HCT116 (cell line): ENCODE measurements at regions not wholly inside any gene's neighbourhood (a gene's known extent, or its start where the extent isn't known, plus 50 kb on each side); places are given as distances from the start of the nearest gene placed in this dataset.

Experiments
- ATAC-seq: fragments of 200-7000 bp; cut with Tn5 transposase; 2 replicates; pipeline ENCODE4 v1.9.1; 2020; ENCODE audit warnings: mild to moderate bottlenecking, moderate library complexity
- BruUV-seq: library from RNA; stranded (reverse); fragments of 400-500 nt; replicated peaks from 2 replicates; lab custom pipeline; 2021; lab: Mats Ljungman, UMichigan
- CTCF ChIA-PET: fragments of 300-600 bp; sonication (Branson Sonifier 250); formaldehyde crosslinking; loops from one replicate; lab custom pipeline; 2021; ENCODE audit warnings: antibody characterized with exemption; lab: Charles Lee
- POLR2A ChIA-PET: fragments of 300-600, 350-600 bp; sonication (Branson Sonifier 250); formaldehyde crosslinking; loops from one replicate; lab custom pipeline; 2021; ENCODE audit warnings: antibody characterized with exemption; lab: Charles Lee
- RAD21 ChIA-PET, 2 experiments: fragments of 300-600 bp; sonication (Branson Sonifier 250); formaldehyde crosslinking; loops; one replicate each; lab custom pipeline; 2023; ENCODE audit warnings: low total read pairs in 2 of 2; ENCODE audit not compliant: uncharacterized antibody in 2 of 2, unreplicated experiment in 2 of 2, low non-redundant PET in 1 of 2; lab: Charles Lee
- DNase-seq: peaks from one replicate; pipeline ENCODE4 v3.0.0-alpha.2; 2010; ENCODE audit warnings: low read depth, low spot score
- H2AFZ ChIP-seq: fragments of 200-600 bp; shearing (Covaris generic), sonication (generic); 2 replicates; pipeline ENCODE4 v1.6.1; 2017; ENCODE audit warnings: low read depth, mixed run types, mixed read lengths, antibody characterized with exemption, low read length; ENCODE audit not compliant: poor library complexity, severe bottlenecking
- H3K27ac ChIP-seq: 2 replicates; pipeline ENCODE4 v1.5.1; 2012; ENCODE audit warnings: low read depth, low read length
- H3K27me3 ChIP-seq: fragments of 200-600 bp; sonication (generic); 2 replicates; pipeline ENCODE4 v1.6.1; 2016; ENCODE audit warnings: mixed run types, low read length, mixed read lengths; ENCODE audit not compliant: insufficient read depth
- H3K36me3 ChIP-seq, 2 experiments: fragments of 200-500 bp in 1 of 2; fragments of 200-600 bp in 1 of 2; sonication (Bioruptor generic) in 1 of 2; sonication (generic) in 1 of 2; 2 replicates each; pipeline versions ENCODE4 v1.5.1 to v1.6.1; 2014 to 2016; ENCODE audit warnings: low read length in 2 of 2, inconsistent platforms in 1 of 2, mixed read lengths in 1 of 2, mixed run types in 1 of 2; ENCODE audit not compliant: insufficient read depth in 2 of 2, control insufficient read depth in 1 of 2
- H3K4me1 ChIP-seq, 2 experiments: fragments of 200-600 bp in 1 of 2; sonication (generic) in 1 of 2; 2 replicates each; pipeline versions ENCODE4 v1.5.1 to v1.6.1; 2012 to 2017; ENCODE audit warnings: low read length in 2 of 2, inconsistent platforms in 1 of 2, mild to moderate bottlenecking in 1 of 2, mixed read lengths in 1 of 2, mixed run types in 1 of 2, moderate library complexity in 1 of 2; ENCODE audit not compliant: insufficient read depth in 2 of 2, control insufficient read depth in 1 of 2
- H3K4me2 ChIP-seq: fragments of 200-600 bp; sonication (generic); 2 replicates; pipeline ENCODE4 v1.6.1; 2017; ENCODE audit warnings: mixed run types, low read length, mixed read lengths
- H3K4me3 ChIP-seq, 2 experiments: fragments of 200-600 bp in 1 of 2; sonication (generic) in 1 of 2; replicated peaks in 1 of 2; 2 replicates each; pipeline ENCODE4 v1.5.1; 2011 to 2016; ENCODE audit warnings: low read length in 2 of 2, control low read depth in 1 of 2, low read depth in 1 of 2, mild to moderate bottlenecking in 1 of 2, mixed read lengths in 1 of 2, mixed run types in 1 of 2
- H3K79me2 ChIP-seq: fragments of 200-600 bp; sonication (generic); 2 replicates; pipeline ENCODE4 v1.6.1; 2017; ENCODE audit warnings: mild to moderate bottlenecking, mixed run types, low read length, moderate library complexity, mixed read lengths; ENCODE audit not compliant: insufficient read depth
- H3K9ac ChIP-seq: fragments of 200-600 bp; sonication (generic); 2 replicates; pipeline ENCODE4 v1.6.1; 2016; ENCODE audit warnings: low read length, mixed read lengths
- H3K9me2 ChIP-seq: fragments of 200-600 bp; sonication (generic), shearing (Covaris generic); 2 replicates; pipeline ENCODE4 v1.6.1; 2017; ENCODE audit warnings: mixed run types, mild to moderate bottlenecking, moderate library complexity; ENCODE audit not compliant: insufficient read depth
- H3K9me3 ChIP-seq, 2 experiments: fragments of 200-500 bp in 1 of 2; fragments of 200-600 bp in 1 of 2; sonication (Bioruptor generic) in 1 of 2; sonication (generic) in 1 of 2; 2 replicates each; pipeline ENCODE4 v1.6.1; 2014 to 2017; ENCODE audit warnings: low read length in 2 of 2, mixed read lengths in 2 of 2, inconsistent platforms in 1 of 2, low read depth in 1 of 2, mild to moderate bottlenecking in 1 of 2, mixed run types in 1 of 2, moderate library complexity in 1 of 2; ENCODE audit not compliant: control insufficient read depth in 1 of 2, insufficient read depth in 1 of 2
- H4K20me1 ChIP-seq: fragments of 200-600 bp; sonication (generic), shearing (Covaris generic); 2 replicates; pipeline ENCODE4 v1.6.1; 2017; ENCODE audit warnings: mixed run types, mild to moderate bottlenecking, moderate library complexity; ENCODE audit not compliant: insufficient read depth
- ATF3 ChIP-seq: IDR thresholded peaks from 2 replicates; pipeline ENCODE4 v1.6.1; 2012
- CBX3 ChIP-seq: IDR thresholded peaks from 2 replicates; pipeline ENCODE4 v1.6.1; 2012; ENCODE audit warnings: low read depth
- CEBPB ChIP-seq: IDR thresholded peaks from 2 replicates; pipeline ENCODE4 v1.6.1; 2012; ENCODE audit warnings: low read depth
- CTCF ChIP-seq, 3 experiments: fragments of 200-600 bp in 1 of 3; sonication (generic) in 1 of 3; IDR thresholded peaks in 2 of 3; conservative IDR thresholded peaks in 1 of 3; 2 replicates each; pipeline ENCODE4 v1.5.1; 2012 to 2017; ENCODE audit warnings: low read depth in 2 of 3, low read length in 2 of 3, antibody characterized with exemption in 1 of 3, borderline replicate concordance in 1 of 3, control low read depth in 1 of 3, mild to moderate bottlenecking in 1 of 3, mixed read lengths in 1 of 3, mixed run types in 1 of 3, moderate library complexity in 1 of 3; ENCODE audit not compliant: insufficient read depth in 1 of 3
- ELF1 ChIP-seq: IDR thresholded peaks from 2 replicates; pipeline ENCODE4 v1.6.1; 2012; ENCODE audit warnings: low read depth, borderline replicate concordance
- EZH2phosphoT487 ChIP-seq: fragments of 200-600 bp; IDR thresholded peaks from 2 replicates; pipeline ENCODE4 v1.6.1; 2018; ENCODE audit warnings: antibody characterized with exemption, borderline replicate concordance
- JUND ChIP-seq: IDR thresholded peaks from 2 replicates; pipeline ENCODE4 v1.6.1; 2012
- RAD21 ChIP-seq: IDR thresholded peaks from 2 replicates; pipeline ENCODE4 v1.6.1; 2012; ENCODE audit warnings: low read depth, mild to moderate bottlenecking
- REST ChIP-seq: IDR thresholded peaks from 2 replicates; pipeline ENCODE4 v1.6.1; 2012; ENCODE audit warnings: low read depth
- SIN3A ChIP-seq: IDR thresholded peaks from 2 replicates; pipeline ENCODE4 v1.6.1; 2012; ENCODE audit warnings: low read depth
- SRF ChIP-seq: IDR thresholded peaks from 2 replicates; pipeline ENCODE4 v1.6.1; 2012; ENCODE audit warnings: low read depth
- TCF7L2 ChIP-seq: IDR thresholded peaks from 2 replicates; pipeline ENCODE4 v1.7.0; 2011; ENCODE audit warnings: borderline replicate concordance, inconsistent platforms; ENCODE audit not compliant: insufficient read depth, insufficient read length; ENCODE audit errors: extremely low read depth
- ZFX ChIP-seq: fragments of 450-650 bp; IDR thresholded peaks from 2 replicates; pipeline ENCODE4 v1.6.1; 2017
- intact Hi-C: fragments of 100-400 bp; cut with micrococcal nuclease; formaldehyde crosslinking; loops from 2 replicates; pipeline ENCODE4 v1.10.0; 2022
- TF ChIP-seq, protein P1 (sequence below): IDR thresholded peaks from 2 replicates; pipeline ENCODE4 v1.6.1; 2011; ENCODE audit warnings: mild to moderate bottlenecking, low read length, moderate library complexity; ENCODE audit not compliant: insufficient replicate concordance; ENCODE audit errors: extremely low read depth

DNA sequence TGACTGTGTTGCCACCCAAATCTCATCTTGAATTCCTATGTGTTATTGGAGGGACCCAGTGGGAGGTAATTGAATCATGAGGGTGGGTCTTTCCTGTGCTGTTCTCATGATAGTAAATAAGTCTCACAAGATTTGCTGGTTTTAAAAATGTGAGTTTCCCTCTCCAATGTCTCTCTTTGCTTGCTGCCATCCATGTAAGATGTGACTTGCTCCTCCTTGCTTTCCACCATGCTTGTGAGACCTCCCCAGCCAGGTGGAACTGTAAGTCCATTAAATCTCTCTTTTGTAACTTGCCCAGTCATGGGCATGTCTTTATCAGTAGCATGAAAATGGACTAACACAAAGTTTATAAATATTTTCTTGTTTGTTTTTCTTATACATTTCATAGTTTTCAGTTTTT, 990.5 kb upstream of the CITED2 start (continued):
- TF ChIP-seq, protein P1, sequence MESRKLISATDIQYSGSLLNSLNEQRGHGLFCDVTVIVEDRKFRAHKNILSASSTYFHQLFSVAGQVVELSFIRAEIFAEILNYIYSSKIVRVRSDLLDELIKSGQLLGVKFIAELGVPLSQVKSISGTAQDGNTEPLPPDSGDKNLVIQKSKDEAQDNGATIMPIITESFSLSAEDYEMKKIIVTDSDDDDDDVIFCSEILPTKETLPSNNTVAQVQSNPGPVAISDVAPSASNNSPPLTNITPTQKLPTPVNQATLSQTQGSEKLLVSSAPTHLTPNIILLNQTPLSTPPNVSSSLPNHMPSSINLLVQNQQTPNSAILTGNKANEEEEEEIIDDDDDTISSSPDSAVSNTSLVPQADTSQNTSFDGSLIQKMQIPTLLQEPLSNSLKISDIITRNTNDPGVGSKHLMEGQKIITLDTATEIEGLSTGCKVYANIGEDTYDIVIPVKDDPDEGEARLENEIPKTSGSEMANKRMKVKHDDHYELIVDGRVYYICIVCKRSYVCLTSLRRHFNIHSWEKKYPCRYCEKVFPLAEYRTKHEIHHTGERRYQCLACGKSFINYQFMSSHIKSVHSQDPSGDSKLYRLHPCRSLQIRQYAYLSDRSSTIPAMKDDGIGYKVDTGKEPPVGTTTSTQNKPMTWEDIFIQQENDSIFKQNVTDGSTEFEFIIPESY = no peak
- TF ChIP-seq SRF = no peak
- no peak for TF ChIP-seq SIN3A
- no peak for TF ChIP-seq EZH2phosphoT487
- TF ChIP-seq CEBPB = no peak

GRCh38 chr6:140360651-140361050, 986.2 kb upstream of the CITED2 start:
- DNase-seq (no peak), ATAC-seq (no peak)
- BruUV-seq = no TSS peak
- Histone ChIP-seq H2AFZ (no peak overlapping the region), H3K4me1 (no peaks in the 10 kb centered on the region), H3K36me3 (no peaks in the 10 kb centered on the region), H3K9me3 (peaks cover 0 to 3% of the 10 kb centered on the region in 2 experiments; a peak in 2 of 4 replicates), H3K27ac (no peak overlapping the region), H3K4me3 (no peak overlapping the region), H3K9me2 (no peaks in the 10 kb centered on the region), H3K27me3 (no peaks in the 10 kb centered on the region), H3K4me2 (no peak overlapping the region), H3K79me2 (no peaks in the 10 kb centered on the region), H4K20me1 (no peaks in the 10 kb centered on the region), H3K9ac (no peak overlapping the region)
- ChIA-PET POLR2A (no interaction called here), RAD21 (no interaction called here), CTCF (no interaction called here)
- intact Hi-C loops = no loop called here
- TF ChIP-seq SRF (no peak), ZFX (no peak), ELF1 (no peak), CTCF (IDR thresholded peaks at IDR 0.05 in 2 of 3, conservative IDR thresholded peaks at IDR 0.05 in 1 of 3; ENCODE audit: borderline replicate concordance in 1 of 3, insufficient read depth in 1 of 3, low read depth in 2 of 3, low read length in 2 of 3) (no peak), REST (no peak), RAD21 (no peak), ATF3 (no peak), JUND (no peak), CBX3 (no peak), TCF7L2 (no peak)
- TF ChIP-seq, protein P1 = no peak
